Embryonic facial prominence (tissue), 1 donor: ENCODE measurements at regions not wholly inside any gene's neighbourhood (a gene's known extent, or its start where the extent isn't known, plus 50 kb on each side); places are given as distances from the start of the nearest gene placed in this dataset.

Source experiments
- DNase-seq: peaks from one replicate; pipeline ENCODE4 v3.0.0-alpha.2; 2016; ENCODE audit errors: extremely low spot score

- no peak for DNase-seq
These were observed 1394.3 kb downstream of the TBC1D22A start for GRCh38 chr22:48156603-48157355.

GRCh38 chr22:48155446-48155845 lies 1393.0 kb downstream of the TBC1D22A start:
- DNase-seq: no peak

- DNase-seq: no peak
These were observed 1392.4 kb downstream of the TBC1D22A start for GRCh38 chr22:48154943-48155240.

GRCh38 chr22:48154169-48154942 lies 1391.9 kb downstream of the TBC1D22A start:
- DNase-seq: no peak

GRCh38 chr22:48153726-48154125 lies 1391.3 kb downstream of the TBC1D22A start:
- no peak for DNase-seq

GRCh38 chr22:48152916-48153315 lies 1390.5 kb downstream of the TBC1D22A start:
- no peak for DNase-seq

GRCh38 chr22:48152164-48152775 lies 1389.8 kb downstream of the TBC1D22A start:
- no peak for DNase-seq

- no peak for DNase-seq
These were observed 1389.2 kb downstream of the TBC1D22A start for GRCh38 chr22:48151641-48152040.

GRCh38 chr22:48147831-48148230 lies 1385.4 kb downstream of the TBC1D22A start:
- DNase-seq: no peak

GRCh38 chr22:48147404-48147803 lies 1385.0 kb downstream of the TBC1D22A start:
- no peak for DNase-seq

- no peak for DNase-seq
These were observed 1384.0 kb downstream of the TBC1D22A start for GRCh38 chr22:48146426-48146825.

- DNase-seq: no peak
These were observed 1383.3 kb downstream of the TBC1D22A start for GRCh38 chr22:48145738-48146137.

- DNase-seq: no peak
These were observed 1381.9 kb downstream of the TBC1D22A start for GRCh38 chr22:48144318-48144717.

GRCh38 chr22:48143856-48144255 lies 1381.4 kb downstream of the TBC1D22A start:
- DNase-seq: no peak

GRCh38 chr22:48142388-48142787 lies 1379.9 kb downstream of the TBC1D22A start:
- no peak for DNase-seq

GRCh38 chr22:48141301-48141700 lies 1378.9 kb downstream of the TBC1D22A start:
- no peak for DNase-seq

GRCh38 chr22:48140261-48140813 lies 1377.9 kb downstream of the TBC1D22A start:
- no peak for DNase-seq

- no peak for DNase-seq
These were observed 1377.3 kb downstream of the TBC1D22A start for GRCh38 chr22:48139776-48140175.

GRCh38 chr22:48138855-48139254 lies 1376.4 kb downstream of the TBC1D22A start:
- no peak for DNase-seq

GRCh38 chr22:48138427-48138826 lies 1376.0 kb downstream of the TBC1D22A start:
- no peak for DNase-seq

- DNase-seq: no peak
These were observed 1375.2 kb downstream of the TBC1D22A start for GRCh38 chr22:48137640-48138039.

GRCh38 chr22:48135592-48135991 lies 1373.1 kb downstream of the TBC1D22A start:
- DNase-seq: no peak

GRCh38 chr22:48125416-48125815 lies 1363.0 kb downstream of the TBC1D22A start:
- DNase-seq: no peak
